ENCODE measurements at regions not wholly inside any gene's neighbourhood (a gene's known extent, or its start where the extent isn't known, plus 50 kb on each side); places are given as distances from the start of the nearest gene placed in this dataset.
"Not testable (repeated sequence)": the region's sequence is repeated elsewhere in the genome, so short reads cannot be mapped to it uniquely, and the experiment has no call there.

DNA sequence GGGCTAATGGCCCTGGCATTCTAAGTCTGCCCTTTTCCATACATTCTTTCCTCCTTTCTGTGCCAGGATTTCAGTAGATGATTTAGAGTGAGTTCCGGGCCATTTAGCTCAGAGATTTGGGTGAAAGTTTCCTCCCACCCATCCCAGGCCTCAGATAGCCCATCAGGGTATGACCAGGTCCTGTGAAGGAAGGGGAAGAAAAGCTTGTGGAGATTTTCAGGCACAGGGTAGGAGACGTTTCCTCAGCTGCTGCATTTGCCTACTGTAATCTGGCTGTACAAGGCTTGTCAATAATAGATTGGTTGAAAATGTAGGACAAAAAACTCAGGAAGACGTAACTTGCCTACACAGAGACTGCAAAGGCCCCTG lies 63.2 kb upstream of the BCL6 start:
- Mint-ChIP-seq H3K4me3 (no peak overlapping the region), H3K9me3 (peaks cover 0 to 4% (median 0%) of the 10 kb centered on the region in 7 donors), H3K4me1 (peaks cover 7 to 24% (median 19%) of the 10 kb centered on the region in 3 donors), H3K27me3 (peaks cover 0 to 14% (median 4%) of the 10 kb centered on the region in 3 donors), H3K27ac (peak overlapping the region in 1 of 6 donors; percentile 75), H3K36me3 (no peaks in the 10 kb centered on the region)
- DNase-seq (no peak), ATAC-seq (ENCODE audit: low read depth in 2 of 2) (no peak)

DNA sequence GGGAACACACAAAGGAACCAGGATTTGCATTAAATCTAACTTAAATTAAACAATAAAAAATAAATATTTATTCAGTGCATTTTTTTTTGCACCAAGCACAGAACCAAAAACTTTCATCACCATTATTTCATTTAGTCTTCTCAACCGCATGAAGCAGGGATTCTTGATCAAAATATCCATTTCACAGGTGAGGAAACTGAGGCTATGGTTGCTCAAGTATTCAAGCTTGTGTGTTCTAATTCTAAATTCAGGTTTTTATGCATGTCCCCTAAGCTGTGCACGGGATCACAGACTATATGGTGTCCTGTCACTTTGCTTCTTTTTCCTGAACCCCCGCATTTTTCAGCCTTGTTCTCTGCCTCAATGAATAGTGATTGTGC lies 64.3 kb upstream of the BCL6 start:
- H3K4me1 Mint-ChIP-seq = peaks cover 7 to 17% (median 13%) of the 10 kb centered on the region in 3 donors
- peaks cover 0 to 4% (median 0%) of the 10 kb centered on the region in 7 donors for H3K9me3 Mint-ChIP-seq
- no peak for ATAC-seq (ENCODE audit: low read depth in 2 of 2)
- no peak for DNase-seq
- no peaks in the 10 kb centered on the region for H3K36me3 Mint-ChIP-seq
- no peak overlapping the region for H3K4me3 Mint-ChIP-seq
- peaks cover 4 to 19% (median 6%) of the 10 kb centered on the region in 3 donors for H3K27me3 Mint-ChIP-seq
- H3K27ac Mint-ChIP-seq = peak overlapping the region in 1 of 6 donors; percentile 27

DNA sequence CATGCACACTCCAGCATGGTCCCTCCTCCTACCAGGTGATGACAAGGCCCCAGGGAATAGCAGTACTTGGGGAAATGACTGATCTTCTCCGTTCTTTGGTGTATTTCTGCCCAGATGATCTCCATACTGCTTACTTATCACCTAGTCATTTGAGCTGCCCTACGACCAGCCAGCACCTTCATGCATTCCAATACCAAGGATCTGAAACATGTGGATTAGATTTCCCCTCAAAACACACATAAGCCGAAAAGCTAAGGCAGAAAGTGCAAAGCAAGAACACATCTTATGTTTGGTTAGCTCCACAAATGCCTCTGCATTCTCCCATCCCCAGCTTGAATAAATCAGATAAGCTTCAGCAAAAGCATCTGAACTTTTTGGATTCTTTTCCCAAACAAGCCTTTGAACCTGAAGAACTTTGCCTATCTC lies 64.8 kb upstream of the BCL6 start:
- no peaks in the 10 kb centered on the region for H3K36me3 Mint-ChIP-seq
- ATAC-seq (ENCODE audit: low read depth in 2 of 2) = no peak
- peaks cover 4 to 15% (median 6%) of the 10 kb centered on the region in 3 donors for H3K27me3 Mint-ChIP-seq
- H3K9me3 Mint-ChIP-seq = peaks cover 0 to 4% (median 0%) of the 10 kb centered on the region in 7 donors
- H3K4me1 Mint-ChIP-seq = peaks cover 7 to 14% (median 9%) of the 10 kb centered on the region in 3 donors
- no peak for DNase-seq
- H3K27ac Mint-ChIP-seq = peak overlapping the region in 1 of 6 donors; percentile 27
- no peak overlapping the region for H3K4me3 Mint-ChIP-seq

DNA sequence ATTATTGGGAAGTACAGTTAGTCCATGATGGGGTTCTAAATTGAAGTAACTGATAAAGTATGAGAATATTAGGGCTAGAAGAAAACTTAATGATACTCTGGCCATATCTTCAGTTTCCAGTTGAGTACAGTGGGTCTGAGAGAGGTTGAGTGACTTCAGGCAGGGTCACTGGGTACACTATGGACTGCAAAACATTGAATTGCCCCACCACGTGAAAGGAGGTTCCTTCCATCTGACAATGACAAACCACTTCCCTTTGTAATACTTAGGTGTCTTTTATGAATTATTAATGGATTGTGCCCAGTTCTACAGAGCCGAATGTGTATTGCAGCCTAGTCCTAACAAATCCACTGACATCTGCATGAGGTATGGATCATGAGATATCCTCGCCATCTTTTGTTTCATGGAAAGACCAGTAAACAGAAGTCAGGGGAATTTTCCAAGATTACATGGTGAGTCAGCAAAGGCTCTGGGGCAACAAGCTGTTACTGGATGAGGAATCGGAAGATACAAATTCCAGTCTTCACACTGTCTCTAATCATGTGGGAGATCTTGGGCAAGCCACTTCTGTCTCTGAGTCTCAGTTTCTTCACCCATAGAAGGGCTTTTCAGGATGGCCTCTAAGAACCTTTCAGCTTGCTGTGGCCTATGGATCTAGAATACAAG lies 66.5 kb upstream of the BCL6 start:
- DNase-seq (no peak), ATAC-seq (ENCODE audit: low read depth in 2 of 2) (no peak)
- H3K36me3 Mint-ChIP-seq = no peaks in the 10 kb centered on the region
- peaks cover 7 to 14% (median 9%) of the 10 kb centered on the region in 3 donors for H3K4me1 Mint-ChIP-seq
- no peaks in the 10 kb centered on the region for H3K9me3 Mint-ChIP-seq
- H3K27ac Mint-ChIP-seq = no peak overlapping the region
- no peak overlapping the region for H3K4me3 Mint-ChIP-seq
- peaks cover 4 to 11% (median 6%) of the 10 kb centered on the region in 3 donors for H3K27me3 Mint-ChIP-seq

DNA sequence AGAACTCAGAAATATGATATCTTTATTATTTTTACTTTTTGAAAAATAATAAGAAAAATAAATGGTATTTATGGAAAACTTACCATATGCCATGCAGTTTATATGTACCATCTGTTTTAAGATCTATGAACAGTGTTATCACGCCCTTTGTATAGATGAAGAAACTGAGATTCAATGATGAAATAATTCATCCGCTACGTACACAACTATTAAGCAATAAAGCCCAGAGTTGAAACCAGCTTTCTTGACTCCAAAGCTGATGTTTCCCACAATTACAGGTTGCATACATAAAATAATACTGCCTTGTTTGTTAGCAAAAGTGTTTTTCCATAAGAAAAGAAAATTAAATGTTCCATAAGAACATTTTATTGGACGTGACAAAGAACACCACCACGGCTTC lies 67.2 kb upstream of the BCL6 start:
- Mint-ChIP-seq H3K4me1 (peaks cover 7 to 14% (median 9%) of the 10 kb centered on the region in 3 donors), H3K9me3 (peaks cover 0 to 6% (median 3%) of the 10 kb centered on the region in 7 donors), H3K27me3 (peaks cover 4 to 11% (median 6%) of the 10 kb centered on the region in 3 donors), H3K4me3 (no peak overlapping the region), H3K36me3 (no peaks in the 10 kb centered on the region), H3K27ac (no peak overlapping the region)
- DNase-seq (no peak), ATAC-seq (ENCODE audit: low read depth in 2 of 2) (no peak)

DNA sequence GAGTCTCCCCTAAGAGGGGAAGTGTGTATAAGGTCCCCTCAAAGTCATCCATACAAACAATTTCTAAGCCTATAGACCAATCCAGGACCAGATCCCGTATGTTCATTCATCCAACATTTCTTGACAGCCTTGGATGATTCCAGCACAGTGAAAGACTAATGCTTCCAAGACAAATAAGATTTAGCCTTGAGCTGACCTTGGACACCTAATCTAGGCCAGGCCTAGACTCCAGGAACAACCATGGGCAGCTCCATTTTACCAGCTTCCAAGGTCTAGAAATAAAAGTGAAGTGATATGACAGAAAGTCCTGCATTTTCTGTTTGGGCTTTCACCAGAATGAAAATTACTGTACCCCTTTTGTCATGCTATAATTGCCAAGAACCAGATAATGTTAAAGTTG lies 67.9 kb upstream of the BCL6 start:
- H3K27me3 Mint-ChIP-seq = peaks cover 4 to 11% (median 6%) of the 10 kb centered on the region in 3 donors
- H3K36me3 Mint-ChIP-seq = no peaks in the 10 kb centered on the region
- H3K4me3 Mint-ChIP-seq = no peak overlapping the region
- ATAC-seq (ENCODE audit: low read depth in 2 of 2) = no peak
- H3K9me3 Mint-ChIP-seq = peaks cover 0 to 12% (median 6%) of the 10 kb centered on the region in 7 donors
- DNase-seq = no peak
- H3K4me1 Mint-ChIP-seq = peaks cover 7 to 14% (median 9%) of the 10 kb centered on the region in 3 donors
- H3K27ac Mint-ChIP-seq = no peak overlapping the region

DNA sequence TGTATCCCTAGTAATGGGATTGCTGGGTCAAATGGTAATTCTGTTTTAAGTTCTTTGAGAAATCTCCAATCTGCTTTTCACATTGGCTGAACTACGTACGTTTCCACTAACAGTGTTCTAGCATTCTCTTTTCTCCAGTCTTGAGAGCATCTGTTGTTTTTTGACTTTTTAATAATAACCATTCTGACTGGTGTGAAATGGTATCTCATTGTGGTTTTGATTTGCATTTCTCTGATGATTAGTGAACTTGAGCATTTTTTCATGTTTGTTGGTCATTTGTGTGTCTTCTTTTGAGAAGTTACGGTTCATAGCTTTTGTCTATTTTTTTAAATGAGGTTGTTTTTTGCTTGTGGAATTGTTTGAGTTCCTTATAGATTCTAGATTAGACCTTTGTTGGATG lies 72.5 kb upstream of the BCL6 start:
- H3K36me3 Mint-ChIP-seq; H3K4me1 Mint-ChIP-seq; DNase-seq; H3K27me3 Mint-ChIP-seq; ATAC-seq (ENCODE audit: low read depth in 2 of 2); H3K4me3 Mint-ChIP-seq: not testable (repeated sequence)
- Mint-ChIP-seq H3K9me3 (peaks cover 0 to 15% (median 6%) of the 10 kb centered on the region in 7 donors), H3K27ac (peak overlapping the region in 1 of 6 donors; percentile 4)

DNA sequence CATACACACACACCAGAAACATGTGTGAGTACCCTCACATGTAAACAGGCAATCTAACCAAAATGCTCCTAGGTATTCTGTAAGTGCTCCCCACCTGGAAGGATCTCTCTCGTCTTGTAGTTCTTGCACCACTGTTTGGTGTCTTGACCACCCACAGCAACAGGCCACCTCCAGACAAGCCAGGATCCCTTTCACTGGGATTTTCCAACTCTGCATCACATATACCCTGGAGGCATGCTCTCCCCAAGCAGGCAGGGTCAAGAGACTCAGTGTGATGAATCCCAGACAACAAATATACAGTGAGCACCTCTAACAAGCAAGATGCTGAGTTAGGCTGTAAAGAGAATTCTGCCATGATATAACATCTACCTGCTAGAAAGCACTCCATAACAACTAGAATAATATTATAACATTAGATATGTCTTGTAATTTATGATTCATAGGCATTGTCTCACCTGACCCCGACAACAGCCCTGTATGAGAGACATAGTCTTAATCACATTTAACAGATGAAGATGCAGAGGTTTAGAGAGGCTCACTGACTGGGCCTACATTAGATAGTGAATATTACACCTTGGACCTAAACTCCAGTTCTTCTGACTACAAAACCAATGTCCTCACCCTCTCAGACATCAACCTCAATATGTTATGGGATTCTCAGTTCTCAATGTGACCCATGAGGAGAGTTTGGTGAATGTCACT lies 76.5 kb upstream of the BCL6 start:
- Mint-ChIP-seq H3K4me3 (no peak overlapping the region), H3K9me3 (peaks cover 0 to 15% (median 6%) of the 10 kb centered on the region in 7 donors), H3K36me3 (peaks cover 0 to 4% of the 10 kb centered on the region in 2 donors), H3K27me3 (no peaks in the 10 kb centered on the region), H3K27ac (peak overlapping the region in 1 of 6 donors; percentile 4), H3K4me1 (peaks cover 0 to 2% (median 0%) of the 10 kb centered on the region in 3 donors)
- DNase-seq = no peak
- ATAC-seq (ENCODE audit: low read depth in 2 of 2) = no peak

DNA sequence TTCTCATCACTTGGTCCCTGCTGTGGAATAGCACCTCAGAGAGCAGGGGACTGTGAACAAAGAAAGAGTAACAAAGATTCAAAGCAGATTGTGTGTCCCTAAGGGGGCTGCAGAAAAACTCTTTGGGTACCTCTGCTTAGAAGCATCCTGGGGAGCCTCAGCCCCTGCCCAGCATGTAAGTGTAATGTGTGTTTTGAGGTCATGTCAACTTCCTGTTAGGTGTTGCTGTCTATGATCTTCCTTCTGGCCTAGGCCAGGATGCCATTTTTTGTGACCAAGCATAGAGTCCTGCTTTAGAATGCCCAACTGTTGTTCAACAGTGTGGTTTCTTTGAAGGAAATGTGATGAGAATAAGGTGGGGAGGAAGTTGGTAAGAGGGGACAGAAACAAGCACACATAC lies 77.1 kb upstream of the BCL6 start:
- Mint-ChIP-seq H3K36me3 (peaks cover 0 to 4% of the 10 kb centered on the region in 2 donors), H3K4me1 (peaks cover 0 to 2% (median 0%) of the 10 kb centered on the region in 3 donors), H3K27me3 (no peaks in the 10 kb centered on the region), H3K9me3 (peaks cover 0 to 10% (median 3%) of the 10 kb centered on the region in 7 donors), H3K4me3 (no peak overlapping the region), H3K27ac (peak overlapping the region in 1 of 6 donors; percentile 4)
- ATAC-seq (ENCODE audit: low read depth in 2 of 2) (no peak), DNase-seq (no peak)

DNA sequence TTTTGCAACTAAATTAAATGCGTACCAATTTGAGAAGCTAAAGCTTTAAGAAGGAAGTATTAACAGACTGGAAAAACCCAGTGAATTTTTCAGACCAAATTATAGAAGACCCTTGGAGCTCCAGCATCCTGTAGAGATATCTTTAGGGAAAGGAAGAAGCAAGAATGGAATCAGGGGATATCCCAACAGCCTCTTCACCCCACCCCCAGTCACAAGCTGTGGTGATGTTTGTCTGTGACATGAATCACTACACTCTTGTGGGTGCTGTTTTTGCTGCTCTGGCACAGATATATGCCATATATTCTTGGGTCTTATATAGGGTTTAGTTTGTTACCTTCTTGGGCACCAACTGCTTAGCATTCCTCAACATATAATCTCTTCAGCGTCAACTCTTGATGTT lies 78.5 kb upstream of the BCL6 start:
- no peak for DNase-seq
- no peak overlapping the region for H3K27ac Mint-ChIP-seq
- H3K4me1 Mint-ChIP-seq = peaks cover 2 to 7% (median 5%) of the 10 kb centered on the region in 3 donors
- H3K9me3 Mint-ChIP-seq = no peaks in the 10 kb centered on the region
- H3K4me3 Mint-ChIP-seq = no peak overlapping the region
- H3K27me3 Mint-ChIP-seq = no peaks in the 10 kb centered on the region
- no peak for ATAC-seq (ENCODE audit: low read depth in 2 of 2)
- H3K36me3 Mint-ChIP-seq = peaks cover 0 to 4% of the 10 kb centered on the region in 2 donors

DNA sequence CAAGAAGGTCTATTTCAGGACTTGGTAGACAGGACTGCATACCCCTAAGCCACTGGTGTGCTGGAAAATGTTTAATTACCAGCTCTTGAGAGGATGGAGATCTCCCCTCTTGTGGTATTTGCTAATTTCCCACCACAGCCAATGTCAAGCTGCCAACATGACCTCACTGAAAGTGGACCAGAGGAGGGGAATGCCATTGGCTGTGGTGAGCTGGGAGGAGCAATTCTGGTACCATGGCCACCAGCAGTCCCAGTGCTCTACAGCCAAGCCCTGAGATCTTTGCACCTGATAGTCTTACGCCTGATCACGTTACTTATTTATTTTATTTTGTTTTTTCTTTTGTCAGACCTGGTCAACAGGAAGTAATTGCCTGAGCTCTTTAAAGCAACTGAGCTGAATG lies 82.5 kb upstream of the BCL6 start:
- Mint-ChIP-seq H3K9me3 (no peaks in the 10 kb centered on the region), H3K27ac (no peak overlapping the region), H3K4me3 (no peak overlapping the region), H3K27me3 (no peaks in the 10 kb centered on the region), H3K36me3 (peaks cover 0 to 4% of the 10 kb centered on the region in 2 donors), H3K4me1 (peaks cover 7 to 11% (median 10%) of the 10 kb centered on the region in 3 donors)
- ATAC-seq (ENCODE audit: low read depth in 2 of 2) (no peak), DNase-seq (no peak)

DNA sequence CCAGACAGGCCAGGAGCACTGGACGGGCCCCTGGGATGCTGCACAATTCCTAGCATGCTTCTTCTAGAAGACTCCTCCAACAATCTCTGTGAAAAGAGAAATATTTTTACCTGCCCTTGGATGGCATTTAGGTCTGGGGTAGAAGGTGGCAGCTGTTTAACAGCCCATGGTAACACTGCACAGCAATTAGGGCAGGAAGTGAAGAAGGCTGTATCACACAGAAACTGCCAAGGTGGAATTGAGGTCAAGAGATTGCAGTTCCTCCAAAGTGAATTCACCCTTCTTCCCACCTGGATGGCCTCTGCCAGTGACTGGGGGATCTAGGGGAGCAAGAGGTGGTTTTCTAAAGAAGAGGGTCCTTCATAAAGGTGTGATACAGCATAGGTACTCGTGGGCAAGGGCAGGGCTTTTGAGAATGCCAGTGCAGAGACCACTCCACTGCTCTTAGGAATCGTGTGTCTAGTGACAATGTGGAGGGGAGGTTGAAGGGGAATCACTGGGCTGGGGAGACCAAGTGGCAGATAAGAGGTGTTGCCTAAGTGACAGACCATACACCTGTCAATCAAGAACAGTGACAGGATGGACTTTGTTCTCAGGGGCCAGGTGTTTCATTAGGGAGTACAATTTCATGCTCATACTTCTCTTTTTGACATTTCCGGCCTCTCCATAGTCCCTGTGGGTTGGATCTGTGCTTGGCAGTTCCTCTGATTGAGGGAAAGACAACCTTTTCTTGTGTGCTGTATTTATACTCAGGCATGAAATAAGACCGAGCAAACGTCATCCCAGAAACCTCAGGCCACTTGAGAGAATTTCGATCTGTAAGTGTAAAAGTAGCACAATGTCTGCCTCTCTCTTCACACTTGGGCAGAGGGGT lies 83.5 kb upstream of the BCL6 start:
- H3K9me3 Mint-ChIP-seq = no peaks in the 10 kb centered on the region
- H3K4me1 Mint-ChIP-seq = peaks cover 7 to 11% (median 10%) of the 10 kb centered on the region in 3 donors
- peak overlapping the region in 1 of 6 donors; percentile 33 for H3K27ac Mint-ChIP-seq
- H3K27me3 Mint-ChIP-seq = no peaks in the 10 kb centered on the region
- peaks cover 0 to 4% of the 10 kb centered on the region in 2 donors for H3K36me3 Mint-ChIP-seq
- DNase-seq = no peak
- no peak overlapping the region for H3K4me3 Mint-ChIP-seq
- peak; percentile 51 to 62 for ATAC-seq (ENCODE audit: low read depth in 2 of 2)

DNA sequence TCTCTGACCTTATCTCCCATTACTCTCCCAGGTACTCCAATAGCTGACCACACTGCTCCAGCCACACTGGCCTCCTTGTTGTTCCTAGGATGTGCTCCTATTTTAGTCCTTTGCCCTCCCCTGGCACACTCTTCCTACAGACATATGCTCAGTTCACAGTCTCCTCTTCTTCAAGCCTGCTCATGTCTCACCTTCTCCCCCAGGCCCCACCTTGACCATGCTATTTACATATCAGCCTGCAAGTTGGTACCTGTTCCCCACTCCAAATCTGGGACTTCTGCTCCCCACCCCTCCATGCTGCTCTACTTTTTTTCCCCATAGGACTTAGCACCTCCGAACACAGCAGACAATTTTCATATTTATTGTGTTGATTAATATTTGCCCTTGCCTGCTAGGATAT lies 84.9 kb upstream of the BCL6 start:
- Mint-ChIP-seq H3K27me3 (no peaks in the 10 kb centered on the region), H3K9me3 (peaks cover 0 to 8% (median 5%) of the 10 kb centered on the region in 7 donors), H3K4me1 (peaks cover 7 to 11% (median 10%) of the 10 kb centered on the region in 3 donors), H3K36me3 (peaks cover 4 to 7% of the 10 kb centered on the region in 2 donors), H3K4me3 (no peak overlapping the region), H3K27ac (no peak overlapping the region)
- DNase-seq = no peak
- ATAC-seq (ENCODE audit: low read depth in 2 of 2) = no peak
